Astrocyte of the cerebellum (primary cell): ENCODE measurements at regions not wholly inside any gene's neighbourhood (a gene's known extent, or its start where the extent isn't known, plus 50 kb on each side); places are given as distances from the start of the nearest gene placed in this dataset.
A peak's percentile ranks its signal among the peaks of the same experiment; 100 is the strongest.
"Not testable (repeated sequence)": the region's sequence is repeated elsewhere in the genome, so short reads cannot be mapped to it uniquely, and the experiment has no call there.

Experiments used
- DNase-seq: peaks from one replicate; pipeline ENCODE4 v3.0.0-alpha.2; 2011; ENCODE audit warnings: low read depth
- H3K4me3 ChIP-seq: 2 replicates; pipeline ENCODE4 v1.5.1; 2011; ENCODE audit warnings: mild to moderate bottlenecking, low read depth, low read length, moderate library complexity
- in situ Hi-C: cut with HindIII; loops from 2 replicates; pipeline ENCODE4 v1.10.0; 2017; ENCODE audit warnings: low sequenced_read_pairs
- TF ChIP-seq, protein P1 (sequence below): IDR thresholded peaks from 2 replicates; pipeline ENCODE4 v1.5.1; 2012; ENCODE audit warnings: low read length, low read depth, moderate library complexity, mild to moderate bottlenecking; ENCODE audit errors: missing control alignments

- H3K4me3 ChIP-seq = no peak overlapping the region
- TF ChIP-seq, protein P1, sequence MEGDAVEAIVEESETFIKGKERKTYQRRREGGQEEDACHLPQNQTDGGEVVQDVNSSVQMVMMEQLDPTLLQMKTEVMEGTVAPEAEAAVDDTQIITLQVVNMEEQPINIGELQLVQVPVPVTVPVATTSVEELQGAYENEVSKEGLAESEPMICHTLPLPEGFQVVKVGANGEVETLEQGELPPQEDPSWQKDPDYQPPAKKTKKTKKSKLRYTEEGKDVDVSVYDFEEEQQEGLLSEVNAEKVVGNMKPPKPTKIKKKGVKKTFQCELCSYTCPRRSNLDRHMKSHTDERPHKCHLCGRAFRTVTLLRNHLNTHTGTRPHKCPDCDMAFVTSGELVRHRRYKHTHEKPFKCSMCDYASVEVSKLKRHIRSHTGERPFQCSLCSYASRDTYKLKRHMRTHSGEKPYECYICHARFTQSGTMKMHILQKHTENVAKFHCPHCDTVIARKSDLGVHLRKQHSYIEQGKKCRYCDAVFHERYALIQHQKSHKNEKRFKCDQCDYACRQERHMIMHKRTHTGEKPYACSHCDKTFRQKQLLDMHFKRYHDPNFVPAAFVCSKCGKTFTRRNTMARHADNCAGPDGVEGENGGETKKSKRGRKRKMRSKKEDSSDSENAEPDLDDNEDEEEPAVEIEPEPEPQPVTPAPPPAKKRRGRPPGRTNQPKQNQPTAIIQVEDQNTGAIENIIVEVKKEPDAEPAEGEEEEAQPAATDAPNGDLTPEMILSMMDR = no peak
- in situ Hi-C loops = no loop called here
- no peak for DNase-seq
Observed at GRCh38 chrX:8044947-8045346, 117.7 kb upstream of the PNPLA4 start.

DNA sequence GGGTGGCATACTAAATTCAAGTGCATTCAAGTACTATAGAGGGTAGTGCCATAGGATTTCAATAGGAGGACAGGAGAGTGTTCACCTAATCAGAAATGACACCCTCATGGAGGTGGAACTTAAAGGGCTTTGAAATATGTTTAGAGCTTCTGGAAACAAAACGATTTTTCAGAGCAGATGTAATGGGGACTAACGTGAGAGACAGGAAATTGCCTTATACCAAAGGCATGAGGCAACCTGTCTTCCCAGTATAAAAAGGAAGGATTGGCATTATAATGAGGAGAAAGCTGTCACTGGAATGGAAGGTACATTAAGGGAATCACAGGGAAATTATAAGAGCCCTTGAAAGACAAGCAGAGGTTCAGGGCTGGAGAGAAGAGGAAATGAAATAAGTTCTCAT is 116.3 kb upstream of the PNPLA4 start:
- in situ Hi-C loops = no loop called here

DNA sequence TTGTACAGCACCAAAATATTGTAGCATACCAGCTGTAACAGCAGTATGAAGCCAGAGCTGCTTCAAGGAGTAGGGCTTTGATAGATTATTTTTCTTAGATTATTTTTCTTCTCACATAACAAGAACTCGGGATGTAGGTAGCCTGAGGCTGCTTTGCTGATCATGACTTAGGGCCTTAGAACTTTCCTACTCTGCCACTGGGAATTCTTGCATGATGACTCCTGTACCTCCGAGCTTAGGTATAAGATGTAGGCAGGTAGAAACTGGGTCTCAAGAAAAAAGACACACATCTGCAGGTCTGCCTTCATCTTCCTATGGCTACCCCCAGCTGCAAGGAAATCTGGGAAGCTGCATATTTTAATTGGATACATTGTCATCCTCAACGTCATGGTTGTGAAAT is 115.9 kb upstream of the PNPLA4 start:
- no peak for DNase-seq
- TF ChIP-seq, protein P1 = no peak
- no peak overlapping the region for H3K4me3 ChIP-seq
- in situ Hi-C loops = no loop called here

More for the DNA sequence above, 116.3 kb upstream of the PNPLA4 start:
- no peak overlapping the region for H3K4me3 ChIP-seq
- DNase-seq = no peak
- TF ChIP-seq, protein P1 = no peak

DNA sequence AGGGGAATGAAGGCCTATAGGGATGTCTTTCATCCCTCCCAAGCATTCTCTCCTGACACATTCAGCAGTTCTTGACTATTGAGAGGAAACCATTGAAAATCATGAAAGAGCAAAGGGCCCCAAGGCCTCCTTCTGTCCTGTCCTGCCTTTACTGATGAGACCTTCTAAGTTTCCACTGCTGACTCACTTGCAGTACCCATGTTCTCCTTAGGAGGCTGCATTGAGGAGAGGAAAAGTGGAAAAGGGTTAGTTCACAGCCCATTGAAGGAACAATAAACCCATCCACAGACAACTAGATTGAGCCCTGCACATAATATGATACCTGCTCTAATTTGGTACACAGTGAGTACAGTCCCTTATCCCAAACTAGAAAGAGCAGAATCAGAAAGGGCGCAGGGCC is 115.1 kb upstream of the PNPLA4 start:
- TF ChIP-seq, protein P1 = peak; percentile 35
- in situ Hi-C loops = no loop called here

GRCh38 chrX:8039711-8040110 is 112.5 kb upstream of the PNPLA4 start:
- DNase-seq, H3K4me3 ChIP-seq, in situ Hi-C loops: not testable (repeated sequence)

More for the DNA sequence above, 115.1 kb upstream of the PNPLA4 start:
- no peak for DNase-seq
- no peak overlapping the region for H3K4me3 ChIP-seq

- H3K4me3 ChIP-seq = no peak overlapping the region
- TF ChIP-seq, protein P1 = no peak
- in situ Hi-C loops = no loop called here
Observed at GRCh38 chrX:8037593-8038348, 110.6 kb upstream of the PNPLA4 start.

DNA sequence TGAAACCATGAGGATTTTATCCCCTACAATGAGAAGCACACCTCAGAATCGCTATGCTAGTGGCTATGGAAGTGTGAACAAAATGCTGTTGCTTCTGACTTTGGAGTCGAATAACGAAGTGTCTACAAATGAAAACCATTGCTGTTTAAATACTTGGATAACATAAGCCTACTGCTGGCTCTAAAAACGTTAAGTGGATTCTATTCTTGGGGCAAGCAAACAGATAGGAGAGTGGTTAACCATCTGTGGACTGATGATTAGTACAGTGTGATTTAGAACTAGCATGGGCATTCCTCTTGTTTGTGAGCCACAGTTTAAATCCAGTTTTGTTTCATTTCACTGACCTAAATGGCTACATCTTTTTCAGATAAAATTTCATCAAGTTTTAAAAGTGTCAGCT is 109.7 kb upstream of the PNPLA4 start:
- TF ChIP-seq, protein P1 = no peak
- H3K4me3 ChIP-seq = no peak overlapping the region
- DNase-seq = no peak
- in situ Hi-C loops = no loop called here

More at GRCh38 chrX:8037593-8038348, 110.6 kb upstream of the PNPLA4 start:
- DNase-seq = no peak
